ENCODE measurements at regions not wholly inside any gene's neighbourhood (a gene's known extent, or its start where the extent isn't known, plus 50 kb on each side); places are given as distances from the start of the nearest gene placed in this dataset.

DNA sequence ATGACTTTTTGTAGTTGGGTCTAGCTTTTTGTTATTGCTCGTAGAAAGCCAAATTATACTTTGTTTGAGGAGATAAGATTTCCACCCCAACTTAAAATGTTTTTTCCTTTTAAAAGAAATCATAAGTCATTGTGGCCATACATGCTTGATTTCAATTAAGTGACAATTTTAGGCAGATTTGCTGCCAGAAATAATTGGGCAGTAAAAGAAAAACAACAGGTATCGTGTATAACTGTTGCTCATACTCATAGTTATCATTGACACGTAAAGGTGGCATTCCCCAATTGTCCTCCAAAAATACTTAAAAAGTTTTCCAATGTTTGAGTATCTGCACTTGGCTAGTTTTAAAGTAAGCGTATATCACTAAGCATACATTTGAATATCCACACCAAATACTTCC, 313.0 kb downstream of the TEX29 start:
- ATAC-seq (no peak), DNase-seq (no peak)
- Histone ChIP-seq H3K36me3 (no peaks in the 10 kb centered on the region), H3K9me3 (no peaks in the 10 kb centered on the region), H3K27ac (no peak overlapping the region), H3K4me1 (no peaks in the 10 kb centered on the region), H3K27me3 (no peaks in the 10 kb centered on the region), H3K4me3 (no peak overlapping the region)
- intact Hi-C loops (cut with DNase I) = no loop called here
- TF ChIP-seq POLR2A (IDR thresholded peaks at IDR 0.05) (no peak), CTCF (IDR thresholded peaks at IDR 0.05) (no peak)
- WGBS (ENCODE audit: insufficient coverage, low coverage, low lambda C conversion rate, missing lambda C conversion rate) = 81% methylated on average over 4 of the region's 4 CpGs

GRCh38 chr13:111634410-111634809, 314.0 kb downstream of the TEX29 start:
- H3K27ac ChIP-seq = no peak overlapping the region
- DNase-seq (peak in 1 of 3 donors; percentile 10), ATAC-seq (no peak)
- TF ChIP-seq POLR2A (IDR thresholded peaks at IDR 0.05) (no peak), CTCF (IDR thresholded peaks at IDR 0.05) (no peak)
- intact Hi-C loops (cut with DNase I) = no loop called here
- H3K4me3 ChIP-seq = no peak overlapping the region
- no peaks in the 10 kb centered on the region for H3K36me3 ChIP-seq
- 74% methylated on average over 8 of the region's 8 CpGs for WGBS (ENCODE audit: insufficient coverage, low coverage, low lambda C conversion rate, missing lambda C conversion rate)
- H3K27me3 ChIP-seq = no peaks in the 10 kb centered on the region
- H3K4me1 ChIP-seq = no peaks in the 10 kb centered on the region
- no peaks in the 10 kb centered on the region for H3K9me3 ChIP-seq

DNA sequence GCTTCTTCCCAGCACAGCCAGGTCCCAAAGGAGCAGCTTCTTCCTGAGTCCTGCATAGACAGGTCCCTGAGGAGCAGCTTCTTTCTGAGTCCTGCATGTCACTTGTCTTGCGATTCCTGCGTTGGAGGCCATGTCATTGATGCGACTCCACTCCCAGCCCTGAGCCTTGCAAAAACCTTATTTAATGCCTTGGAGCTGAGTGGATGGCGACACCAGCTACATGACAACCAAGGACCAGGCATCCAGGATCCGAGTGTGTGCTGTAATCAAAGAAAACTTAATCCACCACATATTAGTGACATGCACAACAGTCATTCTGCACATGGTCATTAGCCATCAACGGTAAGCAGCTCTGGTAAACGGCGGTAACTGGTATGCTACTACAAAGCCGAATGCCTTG, 315.8 kb downstream of the TEX29 start:
- ATAC-seq (no peak), DNase-seq (peak in 1 of 3 donors; percentile 7)
- TF ChIP-seq POLR2A (IDR thresholded peaks at IDR 0.05) (no peak), CTCF (IDR thresholded peaks at IDR 0.05) (no peak)
- H3K4me1 ChIP-seq = no peaks in the 10 kb centered on the region
- H3K9me3 ChIP-seq = no peaks in the 10 kb centered on the region
- no peak overlapping the region for H3K4me3 ChIP-seq
- no peaks in the 10 kb centered on the region for H3K36me3 ChIP-seq
- intact Hi-C loops (cut with DNase I) = no loop called here
- no peaks in the 10 kb centered on the region for H3K27me3 ChIP-seq
- no peak overlapping the region for H3K27ac ChIP-seq
- WGBS (ENCODE audit: insufficient coverage, low coverage, low lambda C conversion rate, missing lambda C conversion rate) = 65% methylated on average over 5 of the region's 9 CpGs

DNA sequence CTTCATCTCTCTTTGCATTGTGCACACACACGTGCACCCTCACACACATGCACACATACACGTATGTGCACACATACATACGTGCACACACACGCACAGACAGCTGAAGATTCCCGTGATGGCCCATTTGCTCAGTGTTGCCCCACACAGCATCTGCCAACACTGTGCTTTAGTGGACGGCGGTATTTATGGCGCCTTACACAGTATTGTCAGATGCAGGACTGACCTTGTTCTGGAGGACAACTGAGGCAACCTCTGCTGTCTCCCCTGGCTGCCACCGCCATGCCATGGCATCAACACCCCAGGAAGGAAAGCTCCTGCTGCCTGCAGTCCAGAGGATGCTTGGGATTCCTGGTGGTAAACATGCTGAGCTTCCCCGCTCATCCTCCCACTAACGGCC, 316.4 kb downstream of the TEX29 start:
- DNase-seq (peak in 1 of 3 donors; percentile 22), ATAC-seq (no peak)
- TF ChIP-seq CTCF (IDR thresholded peaks at IDR 0.05) (no peak), POLR2A (IDR thresholded peaks at IDR 0.05) (no peak)
- H3K27me3 ChIP-seq = no peaks in the 10 kb centered on the region
- no peak overlapping the region for H3K27ac ChIP-seq
- no peaks in the 10 kb centered on the region for H3K9me3 ChIP-seq
- no peaks in the 10 kb centered on the region for H3K36me3 ChIP-seq
- 77% methylated on average over 10 of the region's 11 CpGs for WGBS (ENCODE audit: insufficient coverage, low coverage, low lambda C conversion rate, missing lambda C conversion rate)
- H3K4me1 ChIP-seq = no peaks in the 10 kb centered on the region
- intact Hi-C loops (cut with DNase I) = no loop called here
- no peak overlapping the region for H3K4me3 ChIP-seq

GRCh38 chr13:111637365-111637764, 316.9 kb downstream of the TEX29 start:
- Histone ChIP-seq H3K4me1 (no peaks in the 10 kb centered on the region), H3K36me3 (no peaks in the 10 kb centered on the region), H3K27ac (no peak overlapping the region), H3K27me3 (no peaks in the 10 kb centered on the region), H3K9me3 (no peaks in the 10 kb centered on the region), H3K4me3 (no peak overlapping the region)
- no peak for TF ChIP-seq CTCF (IDR thresholded peaks at IDR 0.05)
- TF ChIP-seq POLR2A (IDR thresholded peaks at IDR 0.05) = no peak
- ATAC-seq (no peak), DNase-seq (peak in 1 of 3 donors; percentile 8)
- WGBS (ENCODE audit: insufficient coverage, low coverage, low lambda C conversion rate, missing lambda C conversion rate) = 88% methylated on average over 12 of the region's 12 CpGs
- intact Hi-C loops (cut with DNase I) = no loop called here
